ENCODE measurements at regions not wholly inside any gene's neighbourhood (a gene's known extent, or its start where the extent isn't known, plus 50 kb on each side); places are given as distances from the start of the nearest gene placed in this dataset.
"Not testable (repeated sequence)": the region's sequence is repeated elsewhere in the genome, so short reads cannot be mapped to it uniquely, and the experiment has no call there.

DNA sequence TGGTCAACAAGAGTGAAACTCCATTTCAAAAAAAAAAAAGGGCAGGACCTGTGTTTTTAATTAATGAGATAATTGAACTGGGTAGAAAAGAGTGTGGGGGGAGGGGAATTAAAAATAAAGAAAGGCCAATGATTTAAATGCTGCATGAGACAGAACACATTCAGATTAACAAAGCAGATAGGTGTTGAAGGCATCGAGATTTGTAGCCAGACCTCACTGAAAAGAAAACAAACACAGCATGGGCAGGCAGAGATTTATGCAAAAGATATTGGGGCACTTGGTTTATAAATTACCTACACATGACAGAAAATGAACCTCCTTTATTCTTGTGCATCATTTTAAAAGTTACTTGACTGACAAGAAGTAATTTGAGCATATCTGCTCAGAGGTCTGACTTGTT, 354.0 kb upstream of the API5 start:
- no peak overlapping the region for H3K27ac ChIP-seq
- H3K4me1 ChIP-seq, result no peaks in the 10 kb centered on the region
- no peak for DNase-seq
- H3K9me3 ChIP-seq (replicated peaks), result no peaks in the 10 kb centered on the region
- no peak overlapping the region for H3K4me3 ChIP-seq
- no peaks in the 10 kb centered on the region for H3K27me3 ChIP-seq
- H3K36me3 ChIP-seq, result no peaks in the 10 kb centered on the region

DNA sequence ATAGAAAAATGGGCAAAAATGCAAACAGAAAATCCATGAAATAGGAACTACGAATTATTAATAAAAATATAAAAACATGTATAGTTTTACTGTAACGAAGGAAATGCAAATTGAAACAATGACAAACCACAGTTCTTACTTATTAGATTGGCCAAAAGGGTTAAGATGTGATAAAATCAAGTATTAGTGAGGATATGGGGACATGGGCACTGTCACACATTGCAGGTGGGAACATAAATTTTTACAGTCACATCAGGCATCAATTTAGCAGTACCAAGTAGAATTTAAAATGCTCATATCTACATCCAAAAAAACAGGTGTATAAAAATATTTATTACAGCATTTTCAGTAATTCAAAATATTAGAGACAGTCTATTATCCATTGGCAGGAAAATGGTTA, 353.2 kb upstream of the API5 start:
- H3K9me3 ChIP-seq (replicated peaks), result no peaks in the 10 kb centered on the region
- H3K4me1 ChIP-seq, result no peaks in the 10 kb centered on the region
- H3K4me3 ChIP-seq, result no peak overlapping the region
- DNase-seq, result no peak
- no peaks in the 10 kb centered on the region for H3K36me3 ChIP-seq
- no peaks in the 10 kb centered on the region for H3K27me3 ChIP-seq
- no peak overlapping the region for H3K27ac ChIP-seq

DNA sequence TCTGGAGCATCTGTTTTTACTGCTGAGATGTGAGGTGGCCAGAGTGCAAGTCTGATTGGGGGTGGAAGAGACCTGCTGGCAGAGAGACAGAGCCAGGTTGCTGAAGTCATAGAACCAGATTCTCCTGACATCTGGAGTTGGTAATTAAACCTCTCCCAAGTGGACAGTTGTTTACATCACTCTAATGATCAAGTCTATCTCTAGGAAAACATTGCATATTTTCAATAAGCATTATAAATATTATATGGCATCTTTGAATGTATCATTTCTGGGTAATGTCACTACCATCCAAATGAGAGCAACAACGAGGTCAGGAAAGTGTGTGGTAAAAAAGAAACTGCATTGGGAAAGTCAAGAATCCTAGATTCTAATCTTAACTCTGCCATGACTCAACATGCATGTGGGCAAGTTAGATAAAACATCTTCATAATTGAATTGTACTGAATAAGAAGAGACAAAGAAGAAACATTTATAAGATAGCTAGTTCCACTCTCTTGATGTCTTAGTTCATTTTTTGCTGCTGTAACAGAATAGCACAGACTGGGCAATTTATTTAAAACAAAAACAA, 351.2 kb upstream of the API5 start:
- H3K27me3 ChIP-seq, result no peaks in the 10 kb centered on the region
- H3K4me1 ChIP-seq, result no peaks in the 10 kb centered on the region
- H3K36me3 ChIP-seq, result no peaks in the 10 kb centered on the region
- no peak overlapping the region for H3K4me3 ChIP-seq
- no peak overlapping the region for H3K27ac ChIP-seq
- DNase-seq, result no peak
- H3K9me3 ChIP-seq (replicated peaks), result no peaks in the 10 kb centered on the region; the same call in 1 of the 2 replicates

DNA sequence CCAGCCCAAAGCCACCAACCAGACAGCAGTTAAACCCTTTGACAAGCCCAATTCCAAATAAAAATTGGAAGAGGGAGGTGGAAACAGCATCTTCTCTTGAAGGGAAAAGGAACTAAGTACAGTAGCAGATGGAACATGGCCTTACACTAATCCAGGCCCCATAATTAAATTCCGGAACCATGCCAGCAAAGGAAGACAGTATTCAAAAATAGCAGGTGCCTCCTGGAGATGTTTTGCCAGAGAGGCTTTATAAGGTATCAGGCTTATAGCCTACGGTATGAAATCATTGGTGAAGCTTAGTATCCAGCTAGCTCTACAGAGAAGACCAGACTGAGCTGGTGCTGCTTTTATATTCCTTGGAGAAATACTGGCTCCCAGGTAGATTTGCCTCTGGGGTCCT, 344.1 kb upstream of the API5 start:
- H3K27ac ChIP-seq, result no peak overlapping the region
- no peaks in the 10 kb centered on the region for H3K36me3 ChIP-seq
- no peak overlapping the region for H3K4me3 ChIP-seq
- no peaks in the 10 kb centered on the region; the same call in 1 of the 2 replicates for H3K9me3 ChIP-seq (replicated peaks)
- no peaks in the 10 kb centered on the region for H3K27me3 ChIP-seq
- no peaks in the 10 kb centered on the region for H3K4me1 ChIP-seq
- no peak for DNase-seq

DNA sequence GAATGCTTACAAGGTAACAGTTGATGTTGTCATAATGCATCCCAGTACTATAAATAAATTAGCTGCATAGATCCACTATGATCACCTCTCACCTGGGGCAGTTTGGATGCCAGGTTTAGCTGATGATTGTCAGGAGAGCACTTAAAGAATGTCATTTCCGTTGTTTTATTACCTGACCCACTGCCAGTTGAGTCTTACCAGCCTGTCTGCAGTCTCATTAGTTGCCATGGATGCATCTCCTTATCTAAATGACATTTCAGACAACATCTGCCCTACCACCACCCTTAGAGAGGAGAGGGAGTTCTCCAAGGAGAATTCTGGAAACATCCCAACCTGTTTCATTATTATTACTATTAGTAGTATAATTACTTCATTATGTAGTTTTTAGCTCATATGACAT, 339.1 kb upstream of the API5 start:
- H3K9me3 ChIP-seq (replicated peaks), result no peaks in the 10 kb centered on the region
- no peaks in the 10 kb centered on the region for H3K4me1 ChIP-seq
- no peaks in the 10 kb centered on the region for H3K36me3 ChIP-seq
- H3K27me3 ChIP-seq, result no peaks in the 10 kb centered on the region
- no peak overlapping the region for H3K4me3 ChIP-seq
- no peak for DNase-seq
- no peak overlapping the region for H3K27ac ChIP-seq

DNA sequence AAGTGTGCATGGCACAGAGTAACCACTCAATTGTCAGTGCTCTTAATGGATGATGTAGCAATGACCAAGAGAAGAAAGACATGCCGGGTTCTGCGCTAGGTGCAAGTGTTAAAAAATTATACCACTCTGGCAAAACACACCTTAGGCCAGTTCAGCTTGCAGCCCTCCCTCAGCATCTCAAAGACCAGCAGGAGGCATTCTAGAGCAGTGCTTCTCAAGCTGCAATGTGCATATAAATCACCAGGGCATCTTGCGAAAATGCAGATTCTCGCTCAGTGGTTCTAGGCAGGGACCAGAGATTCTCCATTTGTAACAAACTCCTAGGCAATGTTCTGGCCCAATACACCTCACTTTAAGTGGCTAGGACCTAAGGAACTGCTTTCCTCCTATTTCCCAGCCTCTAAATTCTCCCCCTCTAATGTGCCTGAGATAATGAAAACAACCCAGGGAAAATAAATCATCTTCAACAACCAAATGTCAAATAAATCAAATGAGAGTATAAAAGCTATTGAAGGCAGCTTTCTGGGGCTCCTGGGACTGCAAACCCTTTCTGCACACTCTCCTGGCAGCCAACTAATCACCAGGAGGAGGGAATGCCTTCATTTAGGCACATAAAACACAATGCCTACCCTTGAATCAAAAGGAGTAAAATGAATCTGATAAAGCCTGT, 337.2 kb upstream of the API5 start:
- Histone ChIP-seq H3K4me3 (no peak overlapping the region), H3K9me3 (replicated peaks) (no peaks in the 10 kb centered on the region), H3K36me3 (no peaks in the 10 kb centered on the region), H3K4me1 (no peaks in the 10 kb centered on the region), H3K27ac (no peak overlapping the region), H3K27me3 (no peaks in the 10 kb centered on the region)
- DNase-seq, result no peak

DNA sequence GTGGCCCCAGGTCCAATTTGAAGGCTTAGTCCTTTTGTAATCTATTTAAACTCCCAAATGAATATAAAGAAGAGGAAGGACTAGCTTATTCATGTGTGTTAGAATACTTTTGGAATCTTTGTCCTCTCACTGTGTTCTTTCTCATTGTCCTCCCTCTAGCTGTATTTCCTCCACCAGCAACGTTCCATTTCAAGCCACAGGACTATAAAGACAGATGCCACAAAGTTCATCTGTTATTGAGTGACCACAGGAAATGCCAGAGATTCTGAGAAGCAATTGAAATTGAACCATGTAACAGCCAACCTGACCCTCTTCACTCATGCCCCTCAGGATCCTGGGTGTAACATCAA, 336.6 kb upstream of the API5 start:
- no peaks in the 10 kb centered on the region for H3K9me3 ChIP-seq (replicated peaks)
- no peaks in the 10 kb centered on the region for H3K27me3 ChIP-seq
- H3K36me3 ChIP-seq, result no peaks in the 10 kb centered on the region

DNA sequence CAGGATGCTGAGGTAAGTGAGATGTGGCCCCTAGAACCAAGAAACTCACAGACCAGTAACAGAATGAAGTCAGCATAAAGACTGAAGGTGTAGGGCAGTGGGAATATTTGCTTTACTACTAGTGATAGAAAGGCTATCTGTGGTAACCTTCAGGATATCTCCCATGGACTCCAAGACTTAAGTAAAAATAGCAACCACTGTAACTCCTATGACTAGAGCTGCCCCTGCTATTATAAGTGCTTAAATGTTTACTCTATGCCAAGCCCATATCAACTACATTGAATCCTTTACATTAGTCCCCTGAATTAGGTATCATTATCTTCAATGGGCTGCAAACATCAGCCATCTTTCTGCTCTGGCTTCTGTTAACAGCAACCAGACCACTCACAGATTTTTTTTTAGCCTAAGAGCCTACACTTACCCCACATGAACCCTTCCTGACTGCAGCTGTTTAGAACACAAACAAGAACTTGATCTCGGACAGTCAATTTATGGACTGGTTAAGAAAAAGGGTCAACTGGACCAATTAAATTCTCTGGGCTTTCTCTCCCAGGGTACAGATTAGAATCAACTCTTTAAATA, 335.1 kb upstream of the API5 start:
- Histone ChIP-seq H3K4me1 (no peaks in the 10 kb centered on the region), H3K9me3 (replicated peaks) (no peaks in the 10 kb centered on the region), H3K27ac (no peak overlapping the region), H3K4me3 (no peak overlapping the region), H3K36me3 (no peaks in the 10 kb centered on the region), H3K27me3 (no peaks in the 10 kb centered on the region)
- DNase-seq, result no peak

More for the DNA sequence above, 336.6 kb upstream of the API5 start:
- H3K4me1 ChIP-seq, result no peaks in the 10 kb centered on the region
- H3K27ac ChIP-seq, result no peak overlapping the region
- DNase-seq, result no peak
- H3K4me3 ChIP-seq, result no peak overlapping the region

DNA sequence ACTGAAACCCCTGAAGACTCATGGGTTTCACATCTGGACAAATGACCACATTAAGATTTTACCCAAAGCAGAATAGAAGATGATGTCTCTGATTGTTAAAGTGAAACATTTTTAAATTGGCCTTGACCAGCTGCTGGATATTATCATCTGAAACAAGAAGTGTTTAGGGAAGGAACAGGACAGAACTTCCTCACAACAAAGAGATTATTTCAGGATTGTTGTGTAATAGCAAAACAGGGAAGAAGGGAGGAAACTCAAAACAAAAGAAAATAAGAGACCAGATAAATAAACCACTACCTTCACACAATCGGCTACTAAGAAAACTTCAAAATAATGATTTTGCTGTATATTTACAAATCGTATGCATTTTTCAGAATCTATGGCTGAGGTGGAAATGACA, 319.2 kb upstream of the API5 start:
- H3K27me3 ChIP-seq, result peaks cover 5% of the 10 kb centered on the region; the same call in 1 of the 2 replicates
- H3K4me3 ChIP-seq, result no peak overlapping the region
- no peak for DNase-seq
- H3K9me3 ChIP-seq (replicated peaks), result no peaks in the 10 kb centered on the region
- no peak overlapping the region for H3K27ac ChIP-seq
- H3K36me3 ChIP-seq, result no peaks in the 10 kb centered on the region
- H3K4me1 ChIP-seq, result no peaks in the 10 kb centered on the region

DNA sequence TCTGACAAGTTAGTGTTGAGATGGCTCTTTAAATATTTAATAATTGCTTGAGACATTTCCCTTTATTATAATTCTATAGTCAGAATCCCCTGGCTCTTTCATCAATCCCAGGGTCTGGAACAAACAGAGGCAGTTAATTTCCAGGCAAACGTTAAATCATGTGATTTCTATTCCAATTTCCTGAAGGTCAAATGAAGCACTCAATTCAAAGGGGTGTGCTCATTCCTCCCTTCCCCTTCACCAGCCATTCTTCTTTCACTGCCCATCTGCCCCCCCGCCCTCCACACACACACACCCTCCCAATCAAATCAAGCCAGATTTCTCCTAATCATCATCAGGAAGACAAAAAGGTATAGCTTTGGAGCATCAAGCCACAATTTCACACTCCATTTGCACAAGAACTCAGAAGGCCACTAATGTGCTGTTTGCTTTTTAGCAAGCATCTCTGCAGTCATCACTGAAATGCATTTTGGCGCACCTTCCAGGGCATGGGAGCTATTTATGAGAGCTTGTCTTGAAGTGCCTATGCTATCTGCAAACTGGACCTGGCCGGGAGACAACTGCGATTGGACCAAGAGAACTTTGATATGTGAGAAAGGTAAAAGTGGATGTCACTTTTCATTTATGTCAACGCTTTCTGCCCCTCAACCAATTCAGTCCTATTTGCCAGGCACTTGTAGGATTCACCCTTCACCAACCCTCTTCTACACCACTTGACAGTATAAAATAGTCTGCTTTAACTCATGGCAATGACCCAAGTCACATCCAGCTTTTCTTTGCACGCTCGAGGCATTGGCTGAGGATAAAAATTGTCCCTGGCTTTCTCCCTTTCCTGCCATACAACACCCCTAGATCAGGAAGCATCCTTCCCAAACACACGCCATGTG, 315.1 kb upstream of the API5 start:
- Histone ChIP-seq H3K9me3 (replicated peaks) (no peaks in the 10 kb centered on the region), H3K27me3 (peaks cover 1% of the 10 kb centered on the region; the same call in 1 of the 2 replicates), H3K27ac (no peak overlapping the region), H3K4me3 (no peak overlapping the region), H3K36me3 (no peaks in the 10 kb centered on the region), H3K4me1 (no peaks in the 10 kb centered on the region)
- DNase-seq, result no peak

DNA sequence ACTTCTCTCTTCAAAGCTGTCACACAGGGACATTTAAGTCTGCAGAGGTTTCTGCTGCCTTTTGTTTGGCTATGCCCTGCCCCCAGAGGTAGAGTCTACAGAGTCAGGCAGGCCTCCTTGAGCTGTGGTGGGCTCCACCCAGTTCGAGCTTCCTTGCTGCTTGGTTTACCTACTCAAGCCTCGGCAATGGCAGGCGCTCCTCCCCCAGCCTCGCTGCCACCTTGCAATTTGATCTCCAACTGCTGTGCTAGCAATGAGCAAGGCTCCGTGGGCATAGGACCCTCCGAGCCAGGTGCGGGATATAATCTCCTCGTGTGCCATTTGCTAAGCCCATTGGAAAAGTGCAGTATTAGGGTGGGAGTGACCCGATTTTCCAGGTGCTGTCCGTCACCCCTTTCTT, 306.9 kb upstream of the API5 start:
- not testable (repeated sequence) for H3K27ac ChIP-seq; DNase-seq; H3K4me1 ChIP-seq; H3K36me3 ChIP-seq; H3K27me3 ChIP-seq; H3K9me3 ChIP-seq (replicated peaks); H3K4me3 ChIP-seq

DNA sequence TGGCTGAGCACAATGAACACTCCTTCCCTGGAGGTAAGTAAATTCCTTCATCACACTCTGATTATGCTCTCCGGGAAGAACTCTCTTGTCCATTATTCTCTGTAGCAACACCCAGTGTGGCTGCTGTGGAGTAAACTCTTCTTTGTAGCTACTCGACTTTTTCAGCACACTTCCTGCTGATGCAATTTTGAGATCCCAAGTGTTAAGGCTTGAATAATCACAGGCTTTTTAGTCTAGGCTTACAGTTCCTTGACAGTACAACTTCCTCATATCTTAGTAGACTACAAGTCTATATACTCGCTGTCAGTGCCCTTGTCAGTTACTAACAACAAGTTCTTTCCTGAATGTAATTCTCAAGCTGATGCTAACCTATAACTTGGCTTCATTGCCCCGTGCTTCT, 301.8 kb upstream of the API5 start:
- no peak for DNase-seq
- Histone ChIP-seq H3K27ac (no peak overlapping the region), H3K4me3 (no peak overlapping the region), H3K36me3 (no peaks in the 10 kb centered on the region), H3K4me1 (no peaks in the 10 kb centered on the region), H3K9me3 (replicated peaks) (no peaks in the 10 kb centered on the region), H3K27me3 (peaks cover 5% of the 10 kb centered on the region; the same call in 1 of the 2 replicates)

DNA sequence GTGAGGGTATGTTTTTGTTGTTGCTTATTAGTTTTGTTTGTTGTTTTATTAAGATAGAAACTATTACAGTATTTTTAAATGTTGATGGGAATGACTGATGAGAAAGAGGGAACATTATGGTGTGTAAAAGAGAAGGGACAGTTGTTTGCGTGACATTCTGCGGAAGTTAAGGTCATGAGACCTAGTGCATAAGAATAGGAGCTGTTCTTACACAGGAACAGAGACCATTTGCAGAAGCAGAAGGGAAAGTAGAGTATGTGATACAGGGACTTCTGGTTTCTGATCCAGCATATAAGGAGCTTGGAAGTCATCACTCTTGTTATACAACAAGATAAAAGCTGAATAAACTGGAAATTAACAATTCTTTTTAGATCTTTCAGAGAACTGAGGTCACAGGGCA, 299.2 kb upstream of the API5 start:
- H3K27ac ChIP-seq, result no peak overlapping the region
- H3K9me3 ChIP-seq (replicated peaks), result no peaks in the 10 kb centered on the region
- H3K27me3 ChIP-seq, result peaks cover 5% of the 10 kb centered on the region; the same call in 1 of the 2 replicates
- DNase-seq, result no peak
- H3K4me1 ChIP-seq, result no peaks in the 10 kb centered on the region
- H3K36me3 ChIP-seq, result no peaks in the 10 kb centered on the region
- H3K4me3 ChIP-seq, result no peak overlapping the region

DNA sequence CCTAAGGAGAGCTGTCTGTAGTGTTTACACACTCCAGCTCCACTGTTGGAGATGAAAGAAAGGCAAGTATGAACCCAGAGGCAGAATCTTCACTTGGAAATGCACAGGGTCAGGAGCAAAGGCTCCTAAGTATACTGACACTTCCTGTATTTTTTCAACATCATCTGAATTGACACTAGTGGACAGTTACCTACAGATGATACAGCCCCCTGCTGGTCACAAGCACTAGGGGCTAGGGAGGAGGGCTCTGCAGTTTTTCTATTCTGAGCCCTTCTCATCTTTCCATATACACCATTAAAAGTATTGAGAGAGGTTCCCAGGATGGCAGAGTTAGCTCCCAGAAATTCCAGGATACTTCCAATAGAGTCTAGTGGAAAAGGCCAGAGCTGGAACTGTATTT, 290.3 kb upstream of the API5 start:
- no peaks in the 10 kb centered on the region for H3K4me1 ChIP-seq
- H3K4me3 ChIP-seq, result no peak overlapping the region
- no peaks in the 10 kb centered on the region for H3K9me3 ChIP-seq (replicated peaks)
- peak; percentile 8 to 36 for DNase-seq
- H3K27ac ChIP-seq, result no peak overlapping the region
- no peaks in the 10 kb centered on the region for H3K36me3 ChIP-seq
- peaks cover 3% of the 10 kb centered on the region; the same call in 1 of the 2 replicates for H3K27me3 ChIP-seq

DNA sequence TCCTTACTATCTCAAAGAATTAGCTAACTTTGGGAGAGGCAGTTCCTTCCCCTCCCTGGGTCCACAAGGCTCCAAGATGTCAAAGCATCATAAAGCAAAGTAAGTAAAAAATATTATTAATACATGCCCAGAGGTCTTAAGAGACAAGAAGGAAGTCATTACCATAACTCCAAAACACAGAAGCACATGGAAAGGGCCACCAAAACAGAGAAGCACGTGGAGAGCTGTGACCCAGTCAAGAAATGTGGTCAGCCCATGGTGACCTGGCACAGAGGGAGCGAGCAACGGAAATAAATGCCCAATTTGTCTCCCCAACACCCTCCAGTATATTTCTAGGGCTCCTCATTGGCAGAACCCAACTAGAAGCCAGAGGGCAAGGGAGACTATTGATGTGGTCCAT, 277.5 kb upstream of the API5 start:
- H3K27me3 ChIP-seq, result no peaks in the 10 kb centered on the region
- no peaks in the 10 kb centered on the region for H3K4me1 ChIP-seq
- H3K27ac ChIP-seq, result no peak overlapping the region
- H3K9me3 ChIP-seq (replicated peaks), result no peaks in the 10 kb centered on the region
- no peak overlapping the region for H3K4me3 ChIP-seq
- H3K36me3 ChIP-seq, result no peaks in the 10 kb centered on the region
- no peak for DNase-seq
